Keratinocyte (primary cell): ENCODE measurements at regions not wholly inside any gene's neighbourhood (a gene's known extent, or its start where the extent isn't known, plus 50 kb on each side); places are given as distances from the start of the nearest gene placed in this dataset.

Experiments
- CTCF ChIP-seq, 3 experiments: IDR thresholded peaks in 1 of 3; conservative IDR thresholded peaks in 1 of 3; optimal IDR thresholded peaks in 1 of 3; 2 replicates in 2 of 3; 3 replicates in 1 of 3; pipeline versions ENCODE3 to v1.5.1; 2011; ENCODE audit warnings: low read length in 3 of 3, mild to moderate bottlenecking in 3 of 3, moderate library complexity in 2 of 3, control low read depth in 1 of 3, inconsistent platforms in 1 of 3; ENCODE audit not compliant: insufficient read depth in 2 of 3; ENCODE audit errors: extremely low read depth in 1 of 3
- EZH2 ChIP-seq: IDR thresholded peaks from one replicate; pipeline ENCODE4 v1.6.1; 2012; ENCODE audit warnings: inconsistent platforms, mild to moderate bottlenecking, low read length, moderate library complexity

GRCh38 chr13:72293206-72293605 is 426.2 kb upstream of the DACH1 start:
- TF ChIP-seq CTCF (optimal IDR thresholded peaks at IDR 0.05 in 1 of 3, IDR thresholded peaks at IDR 0.05 in 1 of 3, conservative IDR thresholded peaks at IDR 0.05 in 1 of 3; ENCODE audit: extremely low read depth in 1 of 3, insufficient read depth in 2 of 3, low read length in 3 of 3) (no peak), EZH2 (no peak)
